GM21786 (cell line): ENCODE measurements at regions not wholly inside any gene's neighbourhood (a gene's known extent, or its start where the extent isn't known, plus 50 kb on each side); places are given as distances from the start of the nearest gene placed in this dataset.

Experiments
- ATAC-seq: cut with Tn5 transposase; IDR thresholded peaks from one replicate; pipeline ENCODE4 v1.9.1; 2021; ENCODE audit not compliant: unreplicated experiment

DNA sequence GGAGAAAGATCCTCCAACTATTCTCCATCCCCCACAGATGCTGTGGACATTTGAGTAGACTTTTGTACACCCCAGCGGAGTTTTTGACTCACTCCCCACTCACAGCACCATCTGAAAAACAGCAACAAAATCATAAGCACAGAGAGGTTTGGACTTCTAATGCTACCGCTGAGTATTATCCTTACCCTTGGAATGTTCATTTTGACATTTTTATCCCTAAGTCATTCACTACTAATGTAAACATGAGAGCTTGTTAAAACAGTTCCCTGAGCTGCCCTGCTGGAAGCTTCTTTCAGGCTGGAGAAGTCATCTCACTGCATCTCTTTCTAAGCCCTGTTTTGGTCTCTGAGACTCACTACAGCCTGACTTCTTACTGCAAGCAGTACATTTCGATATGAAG lies 1045.9 kb downstream of the MCTP2 start:
- ATAC-seq: no peak

DNA sequence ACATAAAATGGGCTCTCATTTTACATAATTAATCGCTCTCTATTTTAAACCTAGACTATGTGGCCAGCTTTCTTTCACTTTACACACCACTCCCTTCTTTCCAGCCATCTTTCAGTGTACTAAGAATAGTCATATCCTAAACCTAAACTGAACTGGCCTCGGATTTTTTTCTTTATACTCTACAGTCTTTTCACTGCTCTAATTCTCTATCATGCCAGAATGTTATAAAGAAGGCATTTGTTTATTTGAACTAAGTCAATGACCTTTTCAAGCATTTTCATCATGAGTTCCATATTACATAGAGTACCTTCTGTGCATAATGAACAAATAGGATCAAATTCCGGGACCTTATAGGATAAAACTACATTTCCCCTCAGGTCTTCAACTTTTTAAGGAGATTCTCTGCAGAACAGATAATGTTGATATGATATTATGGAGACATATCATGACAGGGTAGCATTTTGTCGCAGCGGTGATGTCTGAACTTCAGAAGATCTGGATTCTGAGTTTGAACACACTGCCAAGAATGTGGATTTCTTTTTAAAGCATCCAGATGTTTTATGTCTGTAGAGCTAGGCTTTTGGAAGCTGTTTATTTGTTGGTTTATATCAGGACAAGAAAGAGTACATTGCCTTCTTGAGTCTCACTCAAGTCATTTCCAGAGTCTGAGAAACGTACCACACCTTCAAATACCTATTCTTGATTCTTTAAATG lies 1047.3 kb downstream of the MCTP2 start:
- ATAC-seq: no peak

DNA sequence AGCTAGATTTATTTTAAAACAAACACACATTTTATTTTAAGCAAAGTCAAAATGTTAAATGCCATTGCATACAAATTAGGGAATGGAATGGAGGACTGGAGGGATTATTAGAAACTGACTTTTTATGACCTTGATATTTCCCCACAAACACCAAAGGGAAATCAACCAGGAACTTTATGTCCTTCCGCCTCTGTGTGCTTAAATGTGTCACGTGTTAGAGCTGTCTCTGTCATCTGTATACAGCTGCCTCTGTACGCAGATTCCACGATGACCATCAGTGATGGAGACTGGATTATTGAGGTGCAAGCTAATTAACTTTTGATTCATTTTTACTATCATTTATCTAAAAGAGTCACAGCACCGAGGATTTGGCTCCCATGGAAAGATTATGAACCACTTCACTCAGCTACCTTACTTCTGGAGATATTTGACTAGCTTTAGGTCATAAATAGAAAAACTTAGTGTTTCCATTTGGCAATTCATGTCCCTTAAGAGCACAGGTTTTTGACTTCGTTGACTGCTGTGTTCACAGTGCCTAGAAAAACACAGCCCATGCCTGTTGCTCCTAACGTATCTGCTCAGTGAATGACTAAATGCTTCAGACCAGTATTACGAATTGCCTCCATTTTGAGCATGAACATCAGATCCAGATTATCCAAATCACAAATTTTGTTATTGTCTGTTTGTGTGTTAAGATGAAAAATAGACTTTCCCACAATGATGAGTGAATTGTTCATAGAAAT lies 1048.1 kb downstream of the MCTP2 start:
- no peak for ATAC-seq

DNA sequence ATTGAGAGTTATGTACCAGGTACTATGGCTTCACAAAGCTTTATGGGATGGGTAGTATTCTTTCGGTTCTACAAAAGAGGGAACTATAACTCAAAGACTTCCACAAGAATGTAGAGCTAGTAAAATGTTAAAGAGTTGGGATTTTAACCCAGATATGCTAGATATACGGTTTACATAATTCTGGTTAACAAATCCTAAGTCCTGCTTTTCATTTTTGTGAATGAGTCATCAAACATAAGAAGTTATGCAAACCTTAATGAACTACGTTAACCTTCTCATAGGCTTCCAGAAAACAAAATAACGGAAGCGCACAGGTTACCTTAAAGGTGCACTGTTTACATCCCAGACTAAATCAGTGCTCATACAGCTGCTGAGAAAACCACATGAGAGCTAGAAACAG lies 1049.3 kb downstream of the MCTP2 start:
- ATAC-seq: no peak

DNA sequence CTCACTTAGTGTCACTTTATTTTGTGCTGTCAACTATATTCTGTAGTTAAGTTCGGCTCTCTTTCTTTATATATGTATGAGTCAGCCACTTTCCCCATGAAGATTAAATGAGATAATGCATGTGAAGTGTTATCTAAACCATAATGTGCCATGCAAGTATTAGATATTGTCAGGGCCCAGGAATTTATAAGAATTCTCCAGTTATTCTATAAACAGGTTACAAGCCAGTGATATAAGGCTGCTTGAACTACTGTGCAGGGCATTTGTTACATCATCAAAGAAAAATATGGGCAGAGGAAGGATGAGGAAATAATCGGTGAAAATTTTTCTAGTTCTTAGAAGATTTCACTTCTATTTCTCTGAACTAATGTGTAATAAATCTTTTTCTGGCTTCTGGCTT lies 1049.0 kb upstream of the NR2F2 start:
- no peak for ATAC-seq

DNA sequence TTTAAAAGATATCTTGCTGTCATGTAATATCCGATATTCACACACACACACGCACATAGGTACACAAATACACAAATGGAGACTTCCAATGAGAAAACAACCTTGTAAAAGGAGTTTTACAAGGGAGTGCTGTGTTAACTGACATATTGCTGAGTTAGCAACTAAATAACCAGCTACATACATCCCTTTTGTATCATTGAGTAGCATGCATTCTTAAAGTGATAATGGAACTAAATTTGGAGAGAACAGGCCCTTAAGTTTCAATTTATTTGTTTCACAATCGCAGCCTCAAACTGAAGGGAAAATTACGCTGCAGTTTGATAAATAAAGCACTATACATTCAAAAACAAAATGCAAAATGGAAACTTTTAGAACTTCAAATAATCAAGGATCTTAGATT lies 1046.0 kb upstream of the NR2F2 start:
- ATAC-seq: no peak

DNA sequence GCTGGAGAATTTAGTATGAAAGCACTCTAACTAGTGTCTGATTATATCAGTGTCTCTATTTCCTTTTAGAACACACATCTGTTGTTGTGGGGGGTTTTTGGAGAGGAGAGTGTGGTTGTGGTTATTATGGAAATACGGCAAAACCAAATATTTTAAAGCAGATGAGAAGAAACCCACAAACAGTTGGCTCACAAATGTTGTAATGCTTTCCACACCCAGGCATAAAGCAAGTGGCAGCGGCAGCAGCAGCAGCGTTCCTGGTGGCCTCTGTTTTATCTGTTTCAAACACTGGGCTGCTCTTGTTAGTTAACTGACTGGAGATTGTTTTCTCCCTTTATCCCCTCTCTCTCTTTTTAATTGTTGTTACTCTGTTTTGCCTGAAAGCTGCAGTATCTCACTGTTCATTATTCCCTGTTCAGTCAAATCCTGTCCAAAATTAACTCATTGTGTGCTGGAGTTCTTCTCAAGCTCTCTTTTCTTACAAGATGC lies 1045.5 kb upstream of the NR2F2 start:
- ATAC-seq: no peak

DNA sequence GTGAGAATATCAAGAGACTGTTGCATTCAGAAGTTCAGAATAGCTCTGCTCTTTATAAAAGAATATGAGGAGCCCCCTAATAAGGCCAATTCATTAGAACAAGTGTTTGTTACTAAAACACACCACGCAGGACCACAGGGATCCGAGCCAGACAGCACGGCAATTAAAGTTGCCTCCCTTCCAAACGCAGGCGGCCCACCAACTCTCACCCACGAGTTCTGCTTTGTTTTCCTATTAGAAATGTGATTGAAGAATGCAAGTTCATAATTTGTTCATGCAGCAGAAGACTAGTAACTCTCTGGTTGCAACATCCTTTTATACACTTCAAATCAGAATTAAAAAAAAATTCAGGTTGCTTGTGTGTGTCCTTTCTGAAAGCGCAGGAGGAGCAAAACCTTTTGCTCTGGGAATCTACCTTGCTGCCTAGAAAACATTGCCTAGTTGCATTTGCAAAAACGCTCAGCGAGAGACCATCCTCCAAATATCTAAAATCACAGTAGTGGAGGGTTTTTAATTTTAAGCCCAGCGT lies 1044.1 kb upstream of the NR2F2 start:
- no peak for ATAC-seq

DNA sequence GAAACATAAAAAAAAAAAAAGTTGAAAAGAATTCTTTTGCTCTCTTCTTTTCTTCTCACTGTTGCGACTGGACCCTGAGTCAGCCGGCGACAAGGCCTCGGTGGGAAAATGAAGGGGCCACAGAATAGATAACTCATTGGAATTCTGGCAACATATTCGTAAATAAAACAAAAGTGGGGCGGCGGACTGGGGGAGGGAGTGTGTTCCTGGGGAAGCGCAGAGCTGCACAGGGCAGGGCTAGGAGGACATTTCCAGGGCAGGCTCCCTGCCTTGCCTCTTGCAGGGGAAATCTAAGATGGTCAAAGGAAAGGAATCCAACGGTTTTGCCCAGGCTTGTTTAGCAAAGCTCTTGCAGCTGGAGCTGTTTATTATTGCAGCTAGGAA lies 1042.8 kb upstream of the NR2F2 start:
- no peak for ATAC-seq

DNA sequence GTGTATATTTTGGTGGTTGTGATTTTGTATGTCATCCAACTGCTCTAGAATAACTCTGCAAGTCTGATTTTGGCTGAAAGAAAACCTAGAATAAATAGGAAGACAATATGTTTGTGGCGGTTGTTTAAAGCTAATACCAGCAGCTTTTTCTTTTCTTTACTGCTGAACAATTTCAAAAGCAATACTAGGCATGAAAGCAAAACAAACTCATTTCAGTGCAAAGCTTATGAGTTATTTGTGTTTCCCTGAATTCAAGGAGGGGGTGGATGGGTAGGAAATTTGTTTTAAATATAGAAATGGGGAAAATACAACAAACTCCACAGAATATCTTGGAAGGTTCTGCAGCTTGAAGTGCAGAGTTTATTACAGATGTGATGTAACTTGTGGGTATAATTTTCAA lies 1041.9 kb upstream of the NR2F2 start:
- no peak for ATAC-seq

DNA sequence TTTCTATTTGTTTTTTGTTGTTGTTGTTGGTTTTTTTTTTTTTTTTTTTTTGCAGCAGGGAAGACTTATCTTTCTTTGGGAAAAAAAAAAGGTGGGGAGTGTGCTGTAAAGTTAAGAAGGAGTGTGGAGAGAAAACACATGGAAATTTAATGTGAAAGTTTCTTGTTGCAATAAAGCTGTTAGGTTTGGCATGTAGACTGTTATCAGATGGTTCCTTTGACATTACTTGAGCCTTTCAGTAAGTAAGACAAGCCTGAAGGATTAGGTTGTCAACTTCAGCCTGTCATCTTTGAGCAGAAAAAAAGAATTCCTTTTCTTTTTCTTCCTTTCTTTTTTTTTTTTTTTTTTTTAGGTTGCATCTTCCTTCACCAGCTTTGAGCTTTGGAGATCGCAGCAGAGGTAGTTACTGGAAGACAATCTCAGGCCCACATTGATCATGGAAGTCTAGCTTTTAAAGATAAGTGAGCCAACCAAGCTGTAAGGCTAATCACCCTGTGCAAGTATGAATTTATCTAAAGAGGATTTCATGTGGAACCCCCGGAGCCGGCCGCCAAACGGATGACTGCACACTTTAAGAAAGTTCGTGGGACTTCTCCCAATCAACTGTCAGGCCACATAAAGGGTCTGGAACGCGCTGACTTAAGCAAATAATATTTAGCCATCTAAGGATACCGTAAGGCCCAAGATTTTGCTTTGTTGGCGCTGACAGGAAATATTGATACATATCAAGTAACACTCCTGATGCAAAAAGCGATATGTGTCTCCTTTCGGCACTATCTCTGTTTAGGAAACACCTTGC lies 1040.1 kb upstream of the NR2F2 start:
- no peak for ATAC-seq

DNA sequence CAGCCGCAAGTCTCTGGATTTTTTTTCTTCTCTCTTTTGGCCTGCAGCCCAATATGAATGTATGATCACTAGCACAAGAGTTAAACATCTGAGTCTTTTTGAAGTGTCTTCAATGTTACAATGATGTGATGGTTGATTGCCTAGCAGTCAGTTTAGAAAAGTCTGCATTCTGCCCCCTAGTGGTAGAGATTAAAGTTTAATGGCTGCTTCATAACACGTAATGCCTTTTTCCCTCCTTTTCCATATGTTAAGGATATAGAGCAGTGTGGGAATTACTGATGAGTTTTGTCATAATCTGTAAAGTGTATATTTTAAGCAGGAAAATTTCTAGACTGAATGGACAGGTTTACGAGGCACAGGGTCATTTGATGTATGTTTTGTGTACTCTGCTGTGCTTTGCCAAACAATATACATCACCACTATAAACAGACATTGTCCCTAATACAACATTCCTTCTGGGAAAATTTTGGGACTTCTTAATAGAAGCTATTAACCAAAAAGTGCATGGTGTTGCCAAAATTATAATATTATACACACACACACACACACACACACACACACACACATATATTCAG lies 1038.5 kb upstream of the NR2F2 start:
- no peak for ATAC-seq

DNA sequence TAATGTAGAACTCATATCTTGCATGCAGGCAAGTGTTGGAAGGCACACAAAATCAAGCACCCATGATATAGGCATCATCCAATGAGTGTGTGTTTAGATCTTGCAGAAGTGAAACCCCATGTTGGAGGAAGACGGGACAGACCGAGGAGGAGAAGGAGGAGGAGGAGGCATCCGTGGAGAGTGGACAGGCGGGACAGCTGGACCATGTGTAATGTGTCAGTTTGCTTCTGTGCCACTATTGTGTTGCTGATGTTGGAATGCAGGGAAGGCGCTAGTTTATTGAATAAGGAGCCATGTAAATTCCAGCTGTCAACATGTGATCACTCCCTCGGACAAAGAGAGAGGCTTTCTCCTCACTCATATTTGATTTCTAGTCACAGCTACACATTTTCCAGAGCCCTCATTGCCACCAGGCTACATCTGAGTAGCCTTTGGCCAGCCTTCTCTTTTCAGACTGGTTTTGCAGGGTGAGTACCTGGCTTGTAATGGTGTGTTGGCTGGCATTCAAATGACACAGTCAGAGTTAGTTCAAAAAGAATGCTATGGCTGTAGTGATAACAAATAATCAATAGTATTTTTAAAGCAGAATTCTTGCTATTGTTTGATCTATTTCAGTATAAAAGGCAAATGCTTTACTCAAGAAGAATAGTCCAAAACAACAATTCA lies 1037.6 kb upstream of the NR2F2 start:
- no peak for ATAC-seq

DNA sequence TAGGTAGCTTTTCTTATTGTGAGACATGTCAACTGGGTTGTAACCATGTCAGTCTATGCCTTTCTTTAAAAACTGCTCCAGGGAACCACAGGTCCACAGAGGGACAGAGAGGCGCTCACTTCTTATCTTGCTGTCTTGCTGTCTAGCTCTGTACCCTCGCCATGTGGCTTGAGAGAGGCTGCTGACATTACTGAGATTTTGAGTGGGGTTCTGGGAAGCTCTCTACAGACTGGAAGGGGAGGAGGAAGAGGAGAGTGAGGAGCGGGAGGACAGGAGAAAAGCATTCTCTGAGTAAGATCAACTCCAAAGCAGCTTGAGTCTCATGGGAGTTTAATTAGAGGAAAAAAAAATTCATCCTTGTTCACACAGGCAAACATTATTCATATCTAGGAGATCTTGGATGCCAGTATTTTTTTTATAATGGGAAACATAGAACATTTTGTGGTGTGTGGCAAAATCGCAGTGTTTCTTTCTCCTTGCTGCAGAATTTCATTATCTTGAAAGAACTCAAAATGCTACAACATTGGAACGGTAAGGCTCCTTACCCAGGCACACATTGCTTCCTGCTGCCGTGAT lies 1037.0 kb upstream of the NR2F2 start:
- no peak for ATAC-seq

DNA sequence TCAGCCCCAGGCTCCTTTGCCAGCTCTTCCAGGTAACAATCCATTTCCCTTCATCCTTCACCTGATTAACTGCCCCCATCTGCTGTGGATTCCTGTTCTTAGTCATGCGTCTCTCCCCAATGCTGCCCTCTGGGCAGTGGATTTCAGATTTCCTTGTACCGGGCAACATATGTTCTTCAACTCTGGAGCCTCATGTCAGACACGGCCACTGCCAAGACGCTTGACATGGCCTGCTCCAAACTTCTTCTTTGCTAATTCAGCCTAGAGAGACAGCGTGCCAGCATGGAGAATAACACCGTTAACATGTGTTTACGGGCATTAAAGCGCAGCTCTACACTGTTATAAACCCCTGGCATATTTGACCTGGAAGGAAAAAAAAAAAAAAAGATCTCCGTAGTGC lies 1035.1 kb upstream of the NR2F2 start:
- ATAC-seq: no peak

DNA sequence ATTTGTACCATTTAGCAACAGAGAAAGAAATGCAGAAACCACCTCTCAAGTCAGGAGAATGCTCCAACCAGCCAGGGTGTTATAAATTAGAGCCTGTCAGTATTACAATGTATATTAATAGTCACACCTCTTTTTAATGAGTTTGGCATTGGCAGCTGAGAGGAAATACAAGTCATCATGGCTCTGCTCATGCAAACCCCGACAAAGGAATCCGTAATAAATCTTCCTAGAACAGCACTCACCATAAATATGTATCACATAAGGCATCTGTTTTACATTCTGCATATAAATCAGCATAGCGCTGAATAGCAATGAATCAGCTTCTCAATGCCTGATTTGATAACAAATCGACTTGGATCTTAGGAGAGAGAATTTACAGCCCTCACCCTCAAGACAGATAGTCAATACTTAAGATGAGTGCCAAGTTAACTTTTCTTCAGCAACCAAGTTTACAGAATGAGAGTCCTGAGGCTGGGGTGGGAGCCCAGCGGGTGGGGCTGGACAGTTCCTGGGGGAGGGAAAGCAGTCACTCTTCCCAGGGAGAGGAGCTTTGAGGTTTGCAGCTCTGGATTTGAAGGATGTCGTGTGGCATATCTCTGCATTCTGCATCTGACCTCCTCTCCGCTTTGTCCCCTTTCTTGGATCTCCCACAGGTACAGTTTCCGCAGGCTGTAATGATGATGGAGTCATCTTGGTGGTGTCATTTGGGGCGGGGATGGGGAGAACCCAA lies 1034.4 kb upstream of the NR2F2 start:
- no peak for ATAC-seq

DNA sequence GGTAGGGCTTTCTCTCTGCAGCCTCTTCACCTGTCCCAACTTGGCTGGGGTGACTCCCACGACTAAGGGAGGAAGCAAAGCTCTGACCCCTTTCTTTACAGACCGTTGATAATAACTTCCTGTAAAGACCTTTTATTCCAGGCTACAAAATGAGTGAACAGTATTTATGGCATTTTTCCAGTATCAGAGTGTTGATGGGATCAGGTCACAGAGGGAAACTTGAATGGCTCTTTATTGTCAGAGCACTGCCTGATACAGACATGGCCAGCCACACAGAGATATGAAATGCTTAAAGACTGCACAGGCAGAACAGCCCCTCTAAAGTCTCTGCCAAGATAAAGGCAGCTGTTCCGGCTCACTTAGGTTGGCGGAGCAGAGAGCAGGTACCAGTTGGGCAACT lies 1033.9 kb upstream of the NR2F2 start:
- no peak for ATAC-seq

DNA sequence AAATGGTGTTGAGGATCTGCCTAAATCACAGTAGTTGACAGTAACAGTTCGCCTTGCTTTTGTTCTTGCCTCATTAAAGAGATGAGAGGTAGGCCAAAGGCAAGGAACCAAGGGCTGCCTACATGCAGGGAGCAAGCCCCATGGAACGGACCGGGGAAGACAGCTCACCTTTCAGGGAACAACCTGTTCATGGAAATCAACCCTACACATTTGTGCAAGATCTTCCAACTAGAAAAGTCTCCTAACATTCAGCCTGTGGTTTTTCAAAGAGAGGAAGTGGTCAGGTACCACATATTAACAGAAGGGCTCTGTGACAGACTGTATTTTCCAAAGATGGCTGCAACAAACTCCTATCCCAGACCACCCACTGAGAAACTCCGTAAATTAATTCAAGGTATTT lies 1031.8 kb upstream of the NR2F2 start:
- ATAC-seq: no peak

DNA sequence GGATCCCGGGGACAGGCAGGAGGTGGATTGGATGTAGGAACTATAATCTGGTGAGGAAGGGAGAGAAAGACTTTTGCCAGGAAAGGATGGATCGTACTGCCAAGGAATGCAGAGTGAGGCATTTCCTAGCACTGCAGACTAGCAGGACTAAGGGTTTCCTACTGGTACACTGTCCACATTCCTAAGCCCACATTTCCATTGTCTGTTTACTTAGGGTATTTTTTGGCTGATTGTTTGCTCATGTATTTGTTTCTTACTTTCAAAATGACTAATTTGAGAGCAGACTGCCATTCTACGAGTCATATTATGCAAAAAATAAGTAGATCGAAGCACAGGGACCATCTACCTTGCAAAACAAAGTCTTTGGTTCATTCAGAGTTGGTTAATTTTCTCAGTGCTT lies 1029.5 kb upstream of the NR2F2 start:
- ATAC-seq: no peak

DNA sequence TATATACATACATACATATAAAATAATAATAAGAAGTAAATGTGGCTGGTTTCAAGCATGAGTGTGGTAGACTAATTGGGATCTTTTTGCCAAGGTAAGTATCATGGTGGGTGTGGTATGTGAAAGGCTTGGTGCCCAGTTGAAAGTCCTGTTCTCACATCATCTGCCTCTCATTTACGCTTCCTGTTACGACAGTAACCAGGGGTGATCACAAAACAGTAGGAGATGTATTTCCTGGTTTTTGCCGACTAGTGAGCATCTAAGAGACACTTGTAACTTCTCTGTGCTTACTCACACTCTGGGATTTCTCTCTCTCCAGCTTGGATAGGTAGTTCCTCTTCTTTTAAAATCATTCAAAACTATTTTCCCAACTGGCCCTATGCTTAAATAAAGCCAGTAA lies 1028.3 kb upstream of the NR2F2 start:
- no peak for ATAC-seq
